SIG-M5 treated with dmso at 0.1 percent for 504 hours (cell line): ENCODE measurements at regions not wholly inside any gene's neighbourhood (a gene's known extent, or its start where the extent isn't known, plus 50 kb on each side); places are given as distances from the start of the nearest gene placed in this dataset.
"Not testable (repeated sequence)": the region's sequence is repeated elsewhere in the genome, so short reads cannot be mapped to it uniquely, and the experiment has no call there.

Experiments used
- DNase-seq: peaks from one replicate; lab custom pipeline; 2025; ENCODE audit not compliant: unreplicated experiment; lab: John Stamatoyannopoulos, UW

GRCh38 chr17:15802917-15803316 lies 70.8 kb downstream of the TBC1D26 start:
- not testable (repeated sequence) for DNase-seq

GRCh38 chr17:15806825-15807224 lies 74.7 kb downstream of the TBC1D26 start:
- not testable (repeated sequence) for DNase-seq

DNA sequence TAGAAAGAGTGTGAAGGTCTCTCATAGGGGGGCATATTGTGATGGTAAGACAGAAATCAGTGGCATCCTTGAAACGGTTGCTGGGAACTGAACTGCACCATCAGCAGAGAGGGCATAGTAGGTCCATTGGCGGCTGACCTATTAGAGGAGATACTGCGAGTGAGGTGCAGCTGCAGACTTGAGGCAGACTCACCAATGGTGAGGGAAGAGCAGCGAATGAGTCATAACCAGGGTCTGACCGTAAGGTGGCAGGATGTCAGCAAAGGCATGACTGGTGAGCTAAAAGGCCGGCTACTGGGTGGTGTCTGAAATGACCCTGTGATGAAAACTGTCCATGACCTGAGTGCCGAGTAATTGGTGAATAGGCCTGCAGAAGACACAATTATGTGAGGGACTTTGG lies 81.3 kb downstream of the TBC1D26 start:
- DNase-seq: not testable (repeated sequence)

DNA sequence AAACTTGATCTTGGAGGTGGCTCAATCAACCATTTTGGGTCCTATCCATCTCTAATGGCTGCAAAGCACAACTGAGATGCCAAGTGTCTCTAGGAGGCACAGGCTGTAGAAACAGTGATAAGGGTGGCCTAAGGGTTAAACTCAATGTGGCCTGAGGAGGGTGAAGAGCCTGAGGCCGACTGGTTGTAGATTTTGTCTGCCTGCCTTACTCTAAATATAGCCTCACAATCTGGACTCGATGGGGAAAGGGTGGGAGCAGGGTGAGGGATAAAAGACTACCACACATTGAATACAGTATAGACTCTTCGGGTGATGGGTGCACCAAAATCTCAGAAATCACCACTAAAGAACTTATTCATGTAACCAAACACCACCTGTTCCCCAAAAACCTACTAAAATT lies 81.9 kb downstream of the TBC1D26 start:
- not testable (repeated sequence) for DNase-seq

DNA sequence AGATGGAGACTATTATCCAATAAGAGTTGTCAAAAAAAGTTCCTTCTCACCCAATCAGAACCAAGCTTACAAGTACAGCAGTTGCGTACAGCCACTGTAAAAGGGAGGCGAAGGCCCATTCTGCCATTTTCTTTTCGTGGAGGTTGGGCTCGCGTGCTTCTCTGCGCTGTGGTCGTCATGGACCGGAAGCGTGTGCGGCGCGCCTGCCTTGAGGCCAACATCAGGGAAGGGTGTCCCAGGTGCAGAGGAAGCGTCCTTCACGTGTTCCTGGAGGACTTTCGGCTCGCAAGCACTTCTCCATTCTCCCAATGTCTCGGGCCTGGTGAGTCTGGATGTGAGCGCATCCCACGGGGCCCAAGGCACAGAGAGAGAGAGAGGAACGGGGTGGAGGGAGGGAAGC lies 85.8 kb downstream of the TBC1D26 start:
- not testable (repeated sequence) for DNase-seq

GRCh38 chr17:15822280-15822679 lies 90.2 kb downstream of the TBC1D26 start:
- DNase-seq: not testable (repeated sequence)

DNA sequence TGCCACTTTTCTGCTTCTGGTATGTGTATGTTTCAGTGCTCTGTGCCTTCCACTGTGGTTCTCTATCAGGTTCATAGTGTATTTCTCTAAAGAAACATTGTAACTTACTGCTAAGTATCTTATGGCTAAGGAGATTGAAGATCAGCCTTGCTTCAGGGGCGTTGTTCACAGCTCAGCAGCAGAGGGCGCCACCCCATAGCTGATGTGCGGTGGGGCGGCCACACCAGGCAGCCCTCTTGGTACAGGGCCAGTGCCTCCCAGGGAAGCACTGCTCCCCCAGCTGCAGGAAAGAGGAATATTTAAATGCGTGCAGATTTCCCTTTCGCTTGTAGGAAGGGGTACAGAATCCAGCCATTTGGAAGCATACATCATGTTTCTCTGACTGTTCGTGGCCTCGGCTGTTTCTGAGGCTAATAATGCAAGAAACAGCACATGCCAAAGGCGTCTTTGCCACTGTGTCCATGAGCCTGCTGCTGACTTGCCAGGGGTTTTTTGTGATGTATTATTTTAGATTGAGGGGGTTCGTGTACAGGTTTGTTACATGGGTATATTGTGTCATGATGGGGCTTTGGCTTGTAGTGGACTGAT lies 96.7 kb downstream of the TBC1D26 start:
- DNase-seq: peak; percentile 65

- DNase-seq: not testable (repeated sequence)
Observed at GRCh38 chr17:15830221-15830620, 98.1 kb downstream of the TBC1D26 start.

- DNase-seq: peak; percentile 93
Observed at GRCh38 chr17:15831182-15831581, 99.1 kb downstream of the TBC1D26 start.

DNA sequence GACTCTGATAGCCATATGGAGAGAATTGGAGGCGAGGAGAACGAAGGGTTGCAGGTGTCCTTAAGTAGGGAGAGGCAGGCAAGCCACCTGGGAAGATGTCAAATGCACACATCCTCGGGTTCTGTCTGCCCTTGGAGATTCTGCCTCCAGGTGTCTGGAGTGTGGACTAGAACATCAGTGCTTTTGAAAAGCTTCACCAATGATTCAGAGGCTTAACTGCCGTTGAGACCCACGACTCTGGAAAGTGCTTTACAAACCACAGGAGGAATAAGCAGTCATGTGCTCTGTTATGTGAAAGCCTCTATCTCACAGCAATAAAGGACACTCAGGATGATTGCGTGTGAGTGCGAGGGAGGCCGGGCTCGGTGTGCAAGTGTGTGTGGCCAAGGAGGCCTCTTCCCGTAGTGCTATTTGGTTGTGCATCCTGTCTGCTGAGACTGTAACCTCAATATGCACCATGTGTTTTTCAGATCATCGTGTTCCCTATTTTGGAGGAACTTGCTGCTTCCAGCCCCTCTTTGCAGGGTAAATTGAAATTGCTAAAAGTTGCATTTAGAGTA lies 100.9 kb downstream of the TBC1D26 start:
- peak; percentile 37 for DNase-seq

GRCh38 chr17:15833890-15834289 lies 101.8 kb downstream of the TBC1D26 start:
- not testable (repeated sequence) for DNase-seq

- not testable (repeated sequence) for DNase-seq
Observed at GRCh38 chr17:15835481-15835880, 103.4 kb downstream of the TBC1D26 start.

- DNase-seq: not testable (repeated sequence)
Observed at GRCh38 chr17:15836249-15836982, 104.3 kb downstream of the TBC1D26 start.

DNA sequence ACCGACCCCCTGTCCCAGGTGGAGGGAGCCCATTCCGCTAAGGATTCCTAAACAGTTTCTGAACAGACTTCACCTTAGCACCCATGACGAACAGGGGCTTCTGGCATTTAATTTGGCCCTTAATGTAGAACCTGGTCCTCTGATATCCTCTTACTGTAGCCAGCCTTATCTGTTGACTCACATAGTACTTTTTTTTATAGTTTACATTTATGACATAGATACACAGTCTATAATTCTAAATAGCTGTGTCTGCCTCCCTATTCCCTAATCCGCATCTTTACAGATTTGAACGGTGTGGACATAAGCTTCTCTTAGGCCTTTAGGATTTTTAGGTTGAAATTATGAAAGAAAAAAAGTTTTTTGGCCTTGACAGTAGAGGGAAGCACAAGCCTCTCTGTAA lies 104.9 kb downstream of the TBC1D26 start:
- DNase-seq: not testable (repeated sequence)

DNA sequence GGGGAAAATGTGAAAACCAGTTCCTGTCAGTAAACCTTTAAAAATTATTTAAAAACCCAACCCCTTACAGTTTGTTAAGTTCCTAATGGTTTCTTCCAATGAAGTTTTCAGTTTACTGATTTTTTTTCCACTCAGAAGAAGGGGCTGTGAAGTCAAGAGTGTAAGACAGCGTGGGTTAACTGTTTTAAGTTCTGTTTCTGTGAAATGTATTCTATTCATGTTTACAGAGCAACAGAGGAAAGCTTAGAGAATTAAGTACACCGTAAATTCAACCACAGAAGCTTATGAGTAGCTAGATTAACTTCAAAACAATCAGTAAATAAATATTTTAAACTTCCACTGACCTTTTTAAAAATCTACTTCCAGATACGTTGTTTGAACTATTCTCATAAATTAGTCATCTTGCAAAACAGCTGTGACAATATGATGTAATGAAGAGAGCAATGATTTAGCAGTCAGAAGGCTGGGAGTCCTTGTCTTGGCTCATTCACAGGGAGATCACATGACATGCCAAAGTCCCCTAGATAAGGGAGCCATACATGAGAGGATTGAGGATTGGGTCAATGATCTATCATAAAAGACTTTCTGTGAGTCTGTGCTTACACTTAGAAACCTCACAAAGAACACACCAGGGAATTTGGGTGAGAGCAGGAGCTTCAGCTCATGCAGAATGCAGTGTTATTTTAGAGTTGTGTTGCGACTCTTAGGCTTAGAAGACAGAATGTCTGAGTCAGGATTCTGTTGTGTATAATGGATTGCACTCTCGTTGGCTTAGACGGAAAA lies 97.3 kb upstream of the ADORA2B start:
- not testable (repeated sequence) for DNase-seq

GRCh38 chr17:15849054-15849453 lies 95.9 kb upstream of the ADORA2B start:
- DNase-seq: peak; percentile 33

DNA sequence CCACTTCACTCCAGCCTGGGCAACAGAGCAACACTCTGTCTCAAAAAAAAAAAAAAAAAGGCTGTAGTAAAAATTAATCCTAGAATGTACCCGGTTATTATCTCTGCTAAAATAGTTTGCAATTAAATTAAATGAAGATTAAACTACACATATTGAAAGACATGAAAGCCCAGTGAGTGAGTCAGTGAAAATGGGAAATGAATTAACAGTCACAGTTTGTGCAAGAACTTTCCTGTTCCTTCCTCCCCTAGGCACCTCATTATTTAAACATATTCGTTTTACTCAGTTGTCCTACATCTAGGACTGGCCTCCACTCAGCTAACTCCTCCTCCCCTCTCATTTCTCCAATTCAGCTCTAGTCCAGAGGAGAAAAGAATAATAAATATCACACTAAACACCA lies 94.9 kb upstream of the ADORA2B start:
- DNase-seq: peak; percentile 5

- not testable (repeated sequence) for DNase-seq
Observed at GRCh38 chr17:15850687-15851086, 94.2 kb upstream of the ADORA2B start.

GRCh38 chr17:15852863-15853262 lies 92.1 kb upstream of the ADORA2B start:
- DNase-seq: not testable (repeated sequence)

DNA sequence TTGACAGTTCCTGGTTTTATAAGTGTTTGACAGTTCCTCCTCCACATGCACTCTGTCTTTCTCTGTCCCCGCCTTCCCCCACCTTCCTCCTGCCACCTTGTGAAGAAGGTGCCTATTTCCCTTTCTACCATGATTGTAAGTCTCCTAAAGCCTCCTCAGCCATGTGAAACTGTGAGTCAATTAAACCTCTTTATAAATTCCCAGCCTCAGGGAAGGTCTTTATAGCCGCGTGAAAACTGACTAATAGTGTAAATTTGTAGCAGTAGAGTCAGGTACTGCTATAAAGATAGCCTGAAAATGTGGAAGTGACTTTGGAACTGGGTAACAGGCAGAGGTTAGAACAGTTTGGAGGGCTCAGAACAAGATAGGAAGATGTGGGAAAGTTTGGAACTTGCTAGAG lies 88.7 kb upstream of the ADORA2B start:
- not testable (repeated sequence) for DNase-seq

DNA sequence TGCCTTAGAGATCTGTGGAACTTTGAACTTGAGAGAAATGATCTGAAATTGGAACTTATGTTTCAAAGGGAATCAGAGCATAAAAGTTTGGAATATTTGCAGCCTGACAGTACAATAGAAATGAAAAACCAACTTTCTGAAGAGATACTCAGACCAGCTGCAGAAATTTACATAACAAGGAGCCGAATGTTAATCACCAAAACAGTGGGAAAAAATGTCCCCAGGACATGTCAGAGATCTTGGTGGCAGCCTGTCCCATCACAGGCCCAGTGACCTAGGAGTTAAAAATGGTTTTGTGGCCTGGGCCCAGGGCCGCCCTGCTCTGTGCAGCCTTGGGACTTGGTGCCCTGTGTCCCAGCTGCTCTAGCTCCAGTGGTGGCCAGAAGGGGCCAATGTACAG lies 88.2 kb upstream of the ADORA2B start:
- not testable (repeated sequence) for DNase-seq
